ENCODE measurements at regions not wholly inside any gene's neighbourhood (a gene's known extent, or its start where the extent isn't known, plus 50 kb on each side); places are given as distances from the start of the nearest gene placed in this dataset.

DNA sequence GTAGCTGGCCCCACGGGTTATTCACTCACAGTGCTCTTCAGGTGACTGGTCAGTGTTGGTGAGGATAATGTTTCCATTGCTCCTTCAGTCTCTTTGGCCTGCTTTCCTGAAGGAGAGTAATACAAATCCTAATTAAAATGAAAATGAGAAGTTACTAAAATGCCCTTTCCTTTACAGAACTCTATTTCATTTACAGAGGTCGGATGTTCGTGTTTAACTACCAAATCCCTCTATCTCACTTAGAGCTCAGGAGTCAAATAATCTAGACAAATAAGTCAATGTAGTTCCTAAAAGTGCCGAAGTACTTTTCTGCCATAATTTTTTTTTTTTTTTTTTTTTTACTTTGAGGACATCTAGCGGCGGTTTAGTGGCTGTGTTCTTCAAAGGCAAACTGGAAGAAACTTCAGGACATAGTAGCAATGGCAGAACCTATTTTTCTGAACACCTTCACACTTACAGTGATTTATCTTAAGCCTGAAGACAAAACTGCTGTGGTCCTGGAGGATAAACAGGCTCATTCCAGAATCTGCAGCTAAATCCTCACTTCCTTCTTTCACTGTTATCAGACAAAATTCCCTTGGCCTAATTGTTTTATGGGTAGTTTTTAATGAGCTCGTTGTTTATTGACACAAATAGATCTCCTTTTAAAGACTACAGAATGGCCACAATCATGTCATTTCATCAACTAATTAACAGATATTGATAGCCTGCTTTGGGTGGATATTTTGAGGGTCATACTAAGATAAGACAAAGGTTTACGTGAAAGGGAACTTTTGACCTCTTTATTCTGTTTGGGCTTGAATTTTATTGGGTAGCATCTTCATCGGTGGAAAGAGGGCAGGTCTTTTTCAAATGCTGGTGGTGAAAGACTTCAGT lies 207.6 kb upstream of the DMRTA1 start:
- intact Hi-C loops (cut with DNase I, micrococcal nuclease): loop anchor here in 1 of 2 donors (5.0 kb wide), 1 partner anchor 427 kb away; no protein-coding TSS in a partner anchor
- TF ChIP-seq, protein P1, sequence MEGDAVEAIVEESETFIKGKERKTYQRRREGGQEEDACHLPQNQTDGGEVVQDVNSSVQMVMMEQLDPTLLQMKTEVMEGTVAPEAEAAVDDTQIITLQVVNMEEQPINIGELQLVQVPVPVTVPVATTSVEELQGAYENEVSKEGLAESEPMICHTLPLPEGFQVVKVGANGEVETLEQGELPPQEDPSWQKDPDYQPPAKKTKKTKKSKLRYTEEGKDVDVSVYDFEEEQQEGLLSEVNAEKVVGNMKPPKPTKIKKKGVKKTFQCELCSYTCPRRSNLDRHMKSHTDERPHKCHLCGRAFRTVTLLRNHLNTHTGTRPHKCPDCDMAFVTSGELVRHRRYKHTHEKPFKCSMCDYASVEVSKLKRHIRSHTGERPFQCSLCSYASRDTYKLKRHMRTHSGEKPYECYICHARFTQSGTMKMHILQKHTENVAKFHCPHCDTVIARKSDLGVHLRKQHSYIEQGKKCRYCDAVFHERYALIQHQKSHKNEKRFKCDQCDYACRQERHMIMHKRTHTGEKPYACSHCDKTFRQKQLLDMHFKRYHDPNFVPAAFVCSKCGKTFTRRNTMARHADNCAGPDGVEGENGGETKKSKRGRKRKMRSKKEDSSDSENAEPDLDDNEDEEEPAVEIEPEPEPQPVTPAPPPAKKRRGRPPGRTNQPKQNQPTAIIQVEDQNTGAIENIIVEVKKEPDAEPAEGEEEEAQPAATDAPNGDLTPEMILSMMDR (IDR thresholded peaks at IDR 0.05): peak; percentile 34

DNA sequence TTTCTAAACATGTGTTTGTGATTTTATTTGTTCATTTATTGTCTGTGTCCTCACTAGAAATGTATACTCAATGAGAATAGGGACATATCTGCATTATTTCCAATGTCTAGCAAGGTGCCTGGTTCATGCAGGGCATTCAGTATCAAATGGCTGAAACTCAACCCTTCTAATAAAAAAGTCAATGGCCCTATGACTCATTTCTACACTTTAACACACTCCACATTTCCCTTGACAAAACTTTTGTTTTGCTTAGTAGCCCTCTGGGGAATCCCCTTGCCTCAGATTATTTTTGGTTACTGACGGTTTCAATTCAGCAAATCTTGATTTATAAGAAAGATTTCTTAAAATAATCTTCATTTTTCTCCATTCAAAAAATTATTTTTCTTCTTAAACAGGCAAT lies 206.0 kb upstream of the DMRTA1 start:
- H3K9me3 ChIP-seq: no peaks in the 10 kb centered on the region
- intact Hi-C loops (cut with DNase I, micrococcal nuclease): loop anchor here in 1 of 2 donors (10.0 kb wide), 1 partner anchor 426 kb away; no protein-coding TSS in a partner anchor
- peaks cover 3% of the 10 kb centered on the region for H3K4me1 ChIP-seq (ENCODE audit: low read depth)
- DNase-seq: no peak
- peak; percentile 40 for ATAC-seq
- no peak overlapping the region for H3K4me3 ChIP-seq
- TF ChIP-seq, protein P1 (IDR thresholded peaks at IDR 0.05): no peak
- no peaks in the 10 kb centered on the region for H3K36me3 ChIP-seq (ENCODE audit: low read depth)

More for the DNA sequence above, 207.6 kb upstream of the DMRTA1 start:
- peak in 1 of 3 donors; percentile 14 for DNase-seq
- ATAC-seq: peak; percentile 58
- H3K9me3 ChIP-seq: no peaks in the 10 kb centered on the region
- no peaks in the 10 kb centered on the region for H3K36me3 ChIP-seq (ENCODE audit: low read depth)
- H3K4me3 ChIP-seq: no peak overlapping the region
- H3K4me1 ChIP-seq (ENCODE audit: low read depth): peaks cover 3% of the 10 kb centered on the region

DNA sequence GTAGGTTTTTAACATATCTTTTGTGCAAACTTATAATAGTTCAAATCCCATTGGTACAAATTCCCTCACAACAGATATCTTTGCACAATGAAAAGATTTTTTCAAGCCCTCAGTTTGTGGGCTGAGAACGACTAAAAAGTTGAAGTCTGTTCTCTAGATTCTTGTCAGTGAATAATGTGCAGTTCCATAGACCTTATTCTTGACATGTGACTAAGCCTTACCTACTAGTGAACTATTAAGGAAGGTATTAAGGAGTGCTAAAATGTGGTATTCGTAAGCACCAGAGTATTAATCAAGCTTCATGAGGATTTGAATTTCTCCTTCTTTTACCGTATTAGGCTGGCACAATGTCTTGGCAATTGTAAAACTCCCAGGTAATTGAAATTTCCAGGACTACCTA lies 205.6 kb upstream of the DMRTA1 start:
- no peak for DNase-seq
- intact Hi-C loops (cut with DNase I, micrococcal nuclease): loop anchor here in 1 of 2 donors (10.0 kb wide), 1 partner anchor 426 kb away; no protein-coding TSS in a partner anchor

DNA sequence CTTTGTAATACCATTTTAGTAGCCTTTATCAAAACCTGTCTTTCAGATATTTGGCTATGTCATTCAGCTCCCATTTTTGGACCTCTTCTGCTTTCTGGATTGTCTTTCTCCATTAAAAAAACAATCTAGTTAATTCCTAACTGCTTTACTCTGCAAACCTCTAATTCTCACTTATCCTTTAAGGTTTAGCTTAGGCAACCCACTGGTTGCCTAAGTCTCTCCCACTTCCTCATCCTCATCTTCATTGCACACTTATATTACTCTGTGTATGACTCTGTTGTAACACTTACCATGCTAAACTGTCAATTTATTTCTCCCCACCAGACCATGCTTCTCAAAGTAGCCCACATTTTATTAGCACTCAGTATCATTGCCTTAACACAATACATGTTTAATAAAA lies 205.0 kb upstream of the DMRTA1 start:
- intact Hi-C loops (cut with DNase I, micrococcal nuclease): loop anchor here in 1 of 2 donors (10.0 kb wide), 1 partner anchor 427 kb away; no protein-coding TSS in a partner anchor
- DNase-seq (no peak), ATAC-seq (no peak)
- H3K4me1 ChIP-seq (ENCODE audit: low read depth): peaks cover 3% of the 10 kb centered on the region
- H3K9me3 ChIP-seq: no peaks in the 10 kb centered on the region
- H3K4me3 ChIP-seq: no peak overlapping the region
- TF ChIP-seq, protein P1 (IDR thresholded peaks at IDR 0.05): no peak
- H3K36me3 ChIP-seq (ENCODE audit: low read depth): no peaks in the 10 kb centered on the region

More for the DNA sequence above, 205.6 kb upstream of the DMRTA1 start:
- Histone ChIP-seq H3K4me1 (ENCODE audit: low read depth) (peaks cover 3% of the 10 kb centered on the region), H3K4me3 (no peak overlapping the region), H3K36me3 (ENCODE audit: low read depth) (no peaks in the 10 kb centered on the region), H3K9me3 (no peaks in the 10 kb centered on the region)
- TF ChIP-seq, protein P1 (IDR thresholded peaks at IDR 0.05): no peak
- ATAC-seq: no peak

GRCh38 chr9:22244139-22245011 lies 202.2 kb upstream of the DMRTA1 start:
- Histone ChIP-seq H3K9me3 (no peaks in the 10 kb centered on the region), H3K4me1 (ENCODE audit: low read depth) (no peaks in the 10 kb centered on the region), H3K36me3 (ENCODE audit: low read depth) (no peaks in the 10 kb centered on the region), H3K4me3 (no peak overlapping the region)
- ATAC-seq (peak; percentile 68), DNase-seq (peak in 2 of 3 donors; percentile 34 to 68)
- intact Hi-C loops (cut with DNase I, micrococcal nuclease): loop anchor here (5.0 to 10.0 kb wide), 2 partner anchors 208 to 430 kb away; no protein-coding TSS in a partner anchor
- TF ChIP-seq, protein P1 (IDR thresholded peaks at IDR 0.05): no peak
